SK-N-MC (cell line): ENCODE measurements at regions not wholly inside any gene's neighbourhood (a gene's known extent, or its start where the extent isn't known, plus 50 kb on each side); places are given as distances from the start of the nearest gene placed in this dataset.

Source experiments
- EZH2 ChIP-seq: fragments of 200-600 bp; sonication (generic); IDR thresholded peaks from one replicate; pipeline ENCODE4 v1.6.1; 2017; ENCODE audit warnings: antibody characterized with exemption
- POLR2AphosphoS5 ChIP-seq: IDR thresholded peaks from 2 replicates; pipeline ENCODE4 v1.6.1; 2012; ENCODE audit warnings: mild to moderate bottlenecking, low read depth, low read length, borderline replicate concordance

DNA sequence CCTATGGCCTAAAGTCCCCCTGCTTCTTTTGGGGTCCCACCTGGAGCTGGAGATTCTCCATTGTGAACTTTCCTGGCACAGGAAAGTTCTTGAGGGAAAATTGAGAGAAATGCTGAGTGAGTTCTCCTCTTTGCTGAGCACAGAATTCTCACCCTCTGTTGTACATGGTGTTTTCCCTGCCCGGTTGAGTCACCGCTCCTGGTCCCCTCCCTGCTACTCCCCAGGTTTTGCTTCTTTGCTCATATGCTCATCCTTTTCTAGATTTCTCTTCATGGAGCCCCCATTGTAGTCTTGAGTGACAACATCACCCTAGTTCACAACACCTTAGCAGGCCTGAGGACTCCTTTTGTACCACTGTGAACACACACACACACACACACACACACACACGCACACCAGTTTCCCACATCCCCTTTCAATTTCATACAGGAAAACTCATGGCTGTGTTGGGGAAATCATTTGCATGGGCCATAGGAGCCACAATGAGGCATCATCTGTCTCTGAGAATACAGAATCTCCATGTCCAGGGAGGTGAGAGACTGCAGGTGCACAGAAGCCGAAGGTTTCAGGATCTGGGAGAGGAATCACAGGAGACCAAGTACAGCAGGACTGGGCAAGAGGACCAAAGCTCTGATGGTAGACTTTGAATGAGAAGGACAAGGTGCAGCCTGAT lies 585.3 kb downstream of the GOLGA6L6 start:
- no peak for TF ChIP-seq EZH2
- TF ChIP-seq POLR2AphosphoS5 = no peak
